Keratinocyte (primary cell): ENCODE measurements at regions not wholly inside any gene's neighbourhood (a gene's known extent, or its start where the extent isn't known, plus 50 kb on each side); places are given as distances from the start of the nearest gene placed in this dataset.
"Not testable (repeated sequence)": the region's sequence is repeated elsewhere in the genome, so short reads cannot be mapped to it uniquely, and the experiment has no call there.

Source experiments
- DNase-seq: peaks from one replicate; pipeline ENCODE4 v3.0.0-alpha.2; 2011; ENCODE audit warnings: low read depth, missing footprints, low spot score
- FAIRE-seq: peaks from 2 replicates; lab custom pipeline; 2011; peaks lifted over from hg19 to GRCh38; lab: Jason Lieb, UNC
- H2AFZ ChIP-seq: 2 replicates; pipeline ENCODE4 v1.6.0; 2012; ENCODE audit warnings: low read length, control low read depth, inconsistent platforms; ENCODE audit not compliant: control insufficient read depth
- H3K27ac ChIP-seq: 2 replicates; pipeline ENCODE4 v1.5.1; 2011; ENCODE audit warnings: low read length; ENCODE audit not compliant: control insufficient read depth, insufficient read depth
- H3K27me3 ChIP-seq: 3 replicates; pipeline ENCODE4 v1.6.0; 2011; ENCODE audit warnings: low read length; ENCODE audit not compliant: control insufficient read depth, insufficient read depth; ENCODE audit errors: extremely low read depth
- H3K36me3 ChIP-seq, 2 experiments: 2 replicates in 1 of 2; 3 replicates in 1 of 2; pipeline ENCODE4 v1.5.1; 2011; ENCODE audit warnings: low read length in 2 of 2, mild to moderate bottlenecking in 1 of 2; ENCODE audit not compliant: control insufficient read depth in 2 of 2, insufficient read depth in 2 of 2; ENCODE audit errors: extremely low read depth in 1 of 2
- H3K4me1 ChIP-seq: 3 replicates; pipeline ENCODE4 v1.5.1; 2011; ENCODE audit warnings: low read length; ENCODE audit not compliant: control insufficient read depth, insufficient read depth; ENCODE audit errors: extremely low read depth
- H3K4me2 ChIP-seq: 3 replicates; pipeline ENCODE4 v1.6.0; 2011; ENCODE audit warnings: low read depth, low read length; ENCODE audit not compliant: control insufficient read depth, insufficient read depth; ENCODE audit errors: extremely low read depth
- H3K4me3 ChIP-seq, 3 experiments: fragments of 200-600 bp in 1 of 3; sonication (generic) in 1 of 3; 2 replicates in 2 of 3; 3 replicates in 1 of 3; pipeline ENCODE4 v1.5.1; 2011 to 2016; ENCODE audit warnings: low read length in 3 of 3, mild to moderate bottlenecking in 3 of 3, control low read depth in 2 of 3, inconsistent platforms in 1 of 3, low read depth in 1 of 3, mixed read lengths in 1 of 3, mixed run types in 1 of 3, moderate library complexity in 1 of 3; ENCODE audit not compliant: control insufficient read depth in 2 of 3, insufficient read depth in 2 of 3; ENCODE audit errors: extremely low read depth in 1 of 3
- H3K79me2 ChIP-seq: 2 replicates; pipeline ENCODE4 v1.6.0; 2012; ENCODE audit warnings: low read length; ENCODE audit not compliant: control insufficient read depth, insufficient read depth
- H3K9ac ChIP-seq: 3 replicates; pipeline ENCODE4 v1.6.0; 2011; ENCODE audit warnings: low read length; ENCODE audit not compliant: control insufficient read depth, insufficient read depth; ENCODE audit errors: extremely low read depth
- H3K9me1 ChIP-seq: 3 replicates; pipeline ENCODE4 v1.6.0; 2011; ENCODE audit warnings: low read length; ENCODE audit not compliant: control insufficient read depth, insufficient read depth; ENCODE audit errors: extremely low read depth
- H3K9me3 ChIP-seq: 2 replicates; pipeline ENCODE4 v1.5.1; 2012; ENCODE audit warnings: low read depth, low read length; ENCODE audit not compliant: control insufficient read depth
- H4K20me1 ChIP-seq: 3 replicates; pipeline ENCODE4 v1.6.0; 2011; ENCODE audit warnings: low read length; ENCODE audit not compliant: control insufficient read depth, insufficient read depth; ENCODE audit errors: extremely low read depth
- CTCF ChIP-seq, 3 experiments: IDR thresholded peaks in 1 of 3; conservative IDR thresholded peaks in 1 of 3; optimal IDR thresholded peaks in 1 of 3; 2 replicates in 2 of 3; 3 replicates in 1 of 3; pipeline versions ENCODE3 to v1.5.1; 2011; ENCODE audit warnings: low read length in 3 of 3, mild to moderate bottlenecking in 3 of 3, moderate library complexity in 2 of 3, control low read depth in 1 of 3, inconsistent platforms in 1 of 3; ENCODE audit not compliant: insufficient read depth in 2 of 3; ENCODE audit errors: extremely low read depth in 1 of 3
- EZH2 ChIP-seq: IDR thresholded peaks from one replicate; pipeline ENCODE4 v1.6.1; 2012; ENCODE audit warnings: inconsistent platforms, mild to moderate bottlenecking, low read length, moderate library complexity
- dilution Hi-C: fragments of 300-500 bp; cut with MboI; formaldehyde crosslinking; loops from one replicate; pipeline ENCODE4 v1.7.0; 2020; ENCODE audit warnings: low sequenced_read_pairs; ENCODE audit not compliant: extremely low pct_ligation_motif_present

GRCh38 chr11:69874984-69875624 is 55.9 kb upstream of the FGF3 start:
- H3K36me3 ChIP-seq = no peaks in the 10 kb centered on the region
- H4K20me1 ChIP-seq = no peaks in the 10 kb centered on the region
- no peaks in the 10 kb centered on the region for H3K79me2 ChIP-seq
- dilution Hi-C loops = no loop called here
- no peaks in the 10 kb centered on the region for H3K4me1 ChIP-seq
- no peak overlapping the region for H3K27ac ChIP-seq
- no peaks in the 10 kb centered on the region for H3K9me3 ChIP-seq
- peaks cover 12% of the 10 kb centered on the region for H3K27me3 ChIP-seq
- H3K9ac ChIP-seq = no peak overlapping the region
- no peaks in the 10 kb centered on the region for H3K9me1 ChIP-seq
- H3K4me3 ChIP-seq = no peak overlapping the region
- no peak overlapping the region for H2AFZ ChIP-seq
- TF ChIP-seq CTCF (optimal IDR thresholded peaks at IDR 0.05 in 1 of 3, IDR thresholded peaks at IDR 0.05 in 1 of 3, conservative IDR thresholded peaks at IDR 0.05 in 1 of 3; ENCODE audit: extremely low read depth in 1 of 3, insufficient read depth in 2 of 3, low read length in 3 of 3) = no peak
- TF ChIP-seq EZH2 = no peak
- H3K4me2 ChIP-seq = no peak overlapping the region
- DNase-seq = no peak
- FAIRE-seq = no peak

- no peaks in the 10 kb centered on the region for H3K4me1 ChIP-seq
- TF ChIP-seq EZH2 = no peak
- no peak overlapping the region for H3K4me2 ChIP-seq
- FAIRE-seq = no peak
- no peak overlapping the region for H3K27ac ChIP-seq
- H3K27me3 ChIP-seq = peaks cover 12% of the 10 kb centered on the region
- no peak for DNase-seq
- H3K9ac ChIP-seq = no peak overlapping the region
- no peaks in the 10 kb centered on the region for H3K79me2 ChIP-seq
- no peaks in the 10 kb centered on the region for H3K9me1 ChIP-seq
- H3K9me3 ChIP-seq = no peaks in the 10 kb centered on the region
- H2AFZ ChIP-seq = no peak overlapping the region
- H3K4me3 ChIP-seq = no peak overlapping the region
- no peaks in the 10 kb centered on the region for H3K36me3 ChIP-seq
- no peaks in the 10 kb centered on the region for H4K20me1 ChIP-seq
- dilution Hi-C loops = no loop called here
These were observed 56.8 kb upstream of the FGF3 start for GRCh38 chr11:69876013-69876412.

GRCh38 chr11:69877235-69877634 is 58.0 kb upstream of the FGF3 start:
- Histone ChIP-seq H4K20me1 (no peaks in the 10 kb centered on the region), H3K4me2 (no peak overlapping the region), H3K36me3 (no peaks in the 10 kb centered on the region), H3K27me3 (peaks cover 12% of the 10 kb centered on the region), H2AFZ (no peak overlapping the region), H3K9me3 (no peaks in the 10 kb centered on the region), H3K9ac (no peak overlapping the region), H3K79me2 (no peaks in the 10 kb centered on the region), H3K4me3 (no peak overlapping the region), H3K27ac (no peak overlapping the region), H3K4me1 (no peaks in the 10 kb centered on the region), H3K9me1 (no peaks in the 10 kb centered on the region)
- dilution Hi-C loops = no loop called here
- FAIRE-seq (no peak), DNase-seq (no peak)
- no peak for TF ChIP-seq CTCF (optimal IDR thresholded peaks at IDR 0.05 in 1 of 3, IDR thresholded peaks at IDR 0.05 in 1 of 3, conservative IDR thresholded peaks at IDR 0.05 in 1 of 3; ENCODE audit: extremely low read depth in 1 of 3, insufficient read depth in 2 of 3, low read length in 3 of 3)
- TF ChIP-seq EZH2 = no peak

- FAIRE-seq, H3K4me2 ChIP-seq, H3K79me2 ChIP-seq, H3K9me1 ChIP-seq, H3K9ac ChIP-seq, H3K4me1 ChIP-seq, H3K4me3 ChIP-seq, H3K36me3 ChIP-seq, dilution Hi-C loops, H4K20me1 ChIP-seq, H3K9me3 ChIP-seq, H2AFZ ChIP-seq, H3K27ac ChIP-seq, DNase-seq: not testable (repeated sequence)
- H3K27me3 ChIP-seq = peaks cover 12% of the 10 kb centered on the region
These were observed 58.5 kb upstream of the FGF3 start for GRCh38 chr11:69877704-69878103.
